Stomach (tissue), 4 donors: ENCODE measurements at regions not wholly inside any gene's neighbourhood (a gene's known extent, or its start where the extent isn't known, plus 50 kb on each side); places are given as distances from the start of the nearest gene placed in this dataset.

Experiments
- EP300 ChIP-seq: sonication (generic); formaldehyde crosslinking; IDR thresholded peaks from one replicate; pipeline ENCODE4 v1.6.1; 2017; ENCODE audit warnings: antibody characterized with exemption
- POLR2A ChIP-seq, 4 donors: fragments of 450-650 bp; IDR thresholded peaks; one replicate each; pipeline ENCODE4 v1.6.1; 2016; ENCODE audit warnings: antibody characterized with exemption in 4 of 4, control low read depth in 2 of 4, mild to moderate bottlenecking in 1 of 4, moderate library complexity in 1 of 4
- POLR2AphosphoS5 ChIP-seq, 3 donors: sonication (generic); formaldehyde crosslinking; IDR thresholded peaks; one replicate each; pipeline ENCODE4 v1.6.1; 2016; ENCODE audit warnings: antibody characterized with exemption in 3 of 3
- TF ChIP-seq, protein P1 (sequence below), 7 experiments: fragments of 450-650 bp in 4 of 7; fragments of 200-600 bp in 3 of 7; sonication (generic) in 3 of 7; IDR thresholded peaks; one replicate each; pipeline ENCODE4 v1.5.1; 2016 to 2019; ENCODE audit warnings: antibody characterized with exemption in 7 of 7, control low read depth in 2 of 7, mild to moderate bottlenecking in 1 of 7

DNA sequence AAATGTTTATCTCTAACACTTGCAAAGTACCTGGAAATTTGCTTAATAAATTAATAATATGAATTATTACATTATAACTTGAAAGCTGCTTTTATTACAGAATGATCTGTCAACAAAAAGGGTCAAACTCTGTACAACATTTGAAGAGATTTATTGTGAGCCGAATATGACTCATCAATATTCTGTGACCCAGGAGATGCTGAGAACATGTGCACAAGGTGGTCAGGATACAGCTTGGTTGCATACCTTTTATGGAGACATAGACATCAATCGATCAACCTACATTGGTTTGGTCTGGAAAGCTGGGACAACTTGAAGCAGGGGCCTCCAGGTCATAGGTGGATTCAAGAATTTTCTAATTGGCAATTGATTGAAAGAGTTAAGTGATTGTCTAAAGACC, 79.0 kb downstream of the RNASET2 start:
- TF ChIP-seq, protein P1, sequence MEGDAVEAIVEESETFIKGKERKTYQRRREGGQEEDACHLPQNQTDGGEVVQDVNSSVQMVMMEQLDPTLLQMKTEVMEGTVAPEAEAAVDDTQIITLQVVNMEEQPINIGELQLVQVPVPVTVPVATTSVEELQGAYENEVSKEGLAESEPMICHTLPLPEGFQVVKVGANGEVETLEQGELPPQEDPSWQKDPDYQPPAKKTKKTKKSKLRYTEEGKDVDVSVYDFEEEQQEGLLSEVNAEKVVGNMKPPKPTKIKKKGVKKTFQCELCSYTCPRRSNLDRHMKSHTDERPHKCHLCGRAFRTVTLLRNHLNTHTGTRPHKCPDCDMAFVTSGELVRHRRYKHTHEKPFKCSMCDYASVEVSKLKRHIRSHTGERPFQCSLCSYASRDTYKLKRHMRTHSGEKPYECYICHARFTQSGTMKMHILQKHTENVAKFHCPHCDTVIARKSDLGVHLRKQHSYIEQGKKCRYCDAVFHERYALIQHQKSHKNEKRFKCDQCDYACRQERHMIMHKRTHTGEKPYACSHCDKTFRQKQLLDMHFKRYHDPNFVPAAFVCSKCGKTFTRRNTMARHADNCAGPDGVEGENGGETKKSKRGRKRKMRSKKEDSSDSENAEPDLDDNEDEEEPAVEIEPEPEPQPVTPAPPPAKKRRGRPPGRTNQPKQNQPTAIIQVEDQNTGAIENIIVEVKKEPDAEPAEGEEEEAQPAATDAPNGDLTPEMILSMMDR (IDR thresholded peaks at IDR 0.05), result no peak
- TF ChIP-seq POLR2A (IDR thresholded peaks at IDR 0.05), result no peak
- TF ChIP-seq EP300, result no peak
- no peak for TF ChIP-seq POLR2AphosphoS5 (IDR thresholded peaks at IDR 0.05)
